ENCODE measurements at regions not wholly inside any gene's neighbourhood (a gene's known extent, or its start where the extent isn't known, plus 50 kb on each side); places are given as distances from the start of the nearest gene placed in this dataset.

DNA sequence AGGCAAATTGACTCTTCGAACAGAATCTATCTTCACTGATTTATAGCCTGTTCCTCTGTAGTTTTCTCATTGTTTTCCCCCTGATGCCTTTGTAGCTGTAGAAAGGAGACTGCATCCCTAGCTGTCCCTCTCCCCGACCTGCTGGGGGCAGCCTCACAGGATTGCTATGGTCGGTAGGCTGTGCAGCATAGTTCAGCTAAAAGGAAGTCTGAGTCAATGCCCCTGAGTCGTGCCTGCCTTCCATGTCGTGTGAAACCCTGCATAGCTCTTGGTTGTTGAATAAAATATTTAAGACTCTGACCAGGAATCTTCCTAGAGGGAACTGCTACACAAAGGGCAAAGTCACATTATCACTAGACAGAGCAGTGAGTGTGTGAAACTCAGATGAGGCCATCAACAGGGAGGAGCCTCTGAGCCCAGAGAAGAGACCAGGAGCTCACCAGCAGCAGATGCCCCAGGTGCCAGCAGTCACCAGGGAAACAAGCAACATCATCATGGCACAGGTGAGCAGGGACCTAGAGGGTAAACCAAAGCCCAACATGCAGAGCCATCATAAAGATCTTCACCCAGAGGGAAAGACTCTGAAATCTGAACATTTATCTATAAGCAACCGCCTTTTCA is 108.4 kb upstream of the NBEA start:
- Histone ChIP-seq H3K27me3 (no peaks in the 10 kb centered on the region), H3K27ac (no peak overlapping the region), H3K36me3 (no peaks in the 10 kb centered on the region), H3K9me3 (no peaks in the 10 kb centered on the region), H3K4me1 (no peaks in the 10 kb centered on the region), H3K4me3 (no peak overlapping the region)
- WGBS, 2 donors: 42 to 55% methylated on average over 4 to 6 of the region's 6 CpGs
- TF ChIP-seq, protein P1, sequence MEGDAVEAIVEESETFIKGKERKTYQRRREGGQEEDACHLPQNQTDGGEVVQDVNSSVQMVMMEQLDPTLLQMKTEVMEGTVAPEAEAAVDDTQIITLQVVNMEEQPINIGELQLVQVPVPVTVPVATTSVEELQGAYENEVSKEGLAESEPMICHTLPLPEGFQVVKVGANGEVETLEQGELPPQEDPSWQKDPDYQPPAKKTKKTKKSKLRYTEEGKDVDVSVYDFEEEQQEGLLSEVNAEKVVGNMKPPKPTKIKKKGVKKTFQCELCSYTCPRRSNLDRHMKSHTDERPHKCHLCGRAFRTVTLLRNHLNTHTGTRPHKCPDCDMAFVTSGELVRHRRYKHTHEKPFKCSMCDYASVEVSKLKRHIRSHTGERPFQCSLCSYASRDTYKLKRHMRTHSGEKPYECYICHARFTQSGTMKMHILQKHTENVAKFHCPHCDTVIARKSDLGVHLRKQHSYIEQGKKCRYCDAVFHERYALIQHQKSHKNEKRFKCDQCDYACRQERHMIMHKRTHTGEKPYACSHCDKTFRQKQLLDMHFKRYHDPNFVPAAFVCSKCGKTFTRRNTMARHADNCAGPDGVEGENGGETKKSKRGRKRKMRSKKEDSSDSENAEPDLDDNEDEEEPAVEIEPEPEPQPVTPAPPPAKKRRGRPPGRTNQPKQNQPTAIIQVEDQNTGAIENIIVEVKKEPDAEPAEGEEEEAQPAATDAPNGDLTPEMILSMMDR (IDR thresholded peaks at IDR 0.05): no peak
- TF ChIP-seq POLR2A (IDR thresholded peaks at IDR 0.05): no peak
- no peak for DNase-seq
- intact Hi-C loops (cut with DNase I): no loop called here

DNA sequence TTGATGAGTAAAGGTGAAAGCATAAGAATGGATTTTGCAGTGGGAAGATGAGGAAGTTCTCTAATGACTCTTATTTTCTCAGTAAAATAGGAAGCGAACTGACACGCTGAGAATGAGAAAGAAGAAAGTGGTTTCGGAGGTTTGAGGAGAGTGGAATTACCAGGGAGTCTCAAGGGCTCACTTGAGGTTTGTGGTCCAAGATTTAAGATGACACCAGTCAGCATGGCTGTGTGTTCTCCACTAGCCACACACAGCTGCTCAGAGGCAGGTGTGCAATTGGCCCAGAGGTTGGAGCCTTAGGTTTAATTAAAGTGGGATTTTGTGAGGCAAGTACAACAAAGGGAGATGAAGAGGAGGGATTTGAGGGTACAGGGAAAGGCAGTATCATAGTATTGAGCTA is 99.6 kb upstream of the NBEA start:
- Histone ChIP-seq H3K4me3 (no peak overlapping the region), H3K27me3 (no peaks in the 10 kb centered on the region), H3K4me1 (no peaks in the 10 kb centered on the region), H3K9me3 (no peaks in the 10 kb centered on the region), H3K27ac (no peak overlapping the region), H3K36me3 (no peaks in the 10 kb centered on the region)
- 64 to 81% methylated on average over 3 of the region's 3 CpGs for WGBS, 2 donors
- DNase-seq: no peak
- intact Hi-C loops (cut with DNase I): no loop called here
- no peak for TF ChIP-seq POLR2A (IDR thresholded peaks at IDR 0.05)
- TF ChIP-seq, protein P1 (IDR thresholded peaks at IDR 0.05): no peak

DNA sequence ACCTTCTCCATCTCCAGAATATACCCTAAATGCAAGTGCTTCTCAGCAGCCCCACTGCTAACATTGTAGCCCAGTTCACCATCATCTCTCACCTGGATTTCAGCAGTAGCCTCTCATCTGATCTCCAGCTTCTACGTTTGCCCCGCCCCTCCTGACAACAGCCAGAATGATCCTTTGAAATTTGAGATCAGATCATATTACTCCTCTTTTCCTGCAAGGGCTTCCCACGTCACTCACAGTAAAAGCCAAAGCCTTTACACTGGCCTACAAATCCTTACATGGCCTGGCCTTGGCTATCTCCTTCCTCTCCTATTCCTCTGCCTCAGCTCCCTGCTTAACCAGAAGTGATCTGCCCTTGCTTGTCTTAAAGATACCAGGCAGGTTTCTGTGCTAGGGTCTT is 94.3 kb upstream of the NBEA start:
- WGBS, 2 donors: 40 to 50% methylated on average over 3 of the region's 3 CpGs
- no peaks in the 10 kb centered on the region for H3K36me3 ChIP-seq
- TF ChIP-seq, protein P1 (IDR thresholded peaks at IDR 0.05): no peak
- TF ChIP-seq POLR2A (IDR thresholded peaks at IDR 0.05): no peak

DNA sequence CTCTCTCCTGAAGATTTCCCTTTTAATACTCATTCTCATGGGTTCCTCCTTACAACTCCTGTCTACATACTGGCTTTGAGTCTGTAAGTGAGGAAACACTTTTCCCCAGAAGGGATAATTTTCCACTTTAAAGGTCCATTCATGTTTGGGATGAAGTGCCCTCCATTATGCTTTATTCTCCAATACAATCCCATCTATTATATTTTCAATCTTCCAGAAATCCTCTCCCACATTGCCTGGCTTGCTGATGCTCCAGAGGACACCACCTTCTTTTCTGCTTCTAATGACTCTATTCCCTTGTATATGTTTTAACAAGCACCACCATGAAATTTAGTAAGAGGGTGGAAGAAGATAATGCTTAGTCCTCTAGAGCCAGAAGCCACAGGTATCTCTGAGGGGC is 92.7 kb upstream of the NBEA start:
- no peak for DNase-seq
- Histone ChIP-seq H3K27me3 (no peaks in the 10 kb centered on the region), H3K9me3 (no peaks in the 10 kb centered on the region), H3K4me3 (no peak overlapping the region), H3K36me3 (no peaks in the 10 kb centered on the region), H3K27ac (no peak overlapping the region), H3K4me1 (no peaks in the 10 kb centered on the region)
- TF ChIP-seq, protein P1 (IDR thresholded peaks at IDR 0.05): no peak
- TF ChIP-seq POLR2A (IDR thresholded peaks at IDR 0.05): no peak
- intact Hi-C loops (cut with DNase I): no loop called here

More for the DNA sequence above, 94.3 kb upstream of the NBEA start:
- no peaks in the 10 kb centered on the region for H3K9me3 ChIP-seq
- no peaks in the 10 kb centered on the region for H3K27me3 ChIP-seq
- H3K27ac ChIP-seq: no peak overlapping the region
- no peak for DNase-seq
- no peaks in the 10 kb centered on the region for H3K4me1 ChIP-seq
- intact Hi-C loops (cut with DNase I): no loop called here
- no peak overlapping the region for H3K4me3 ChIP-seq

DNA sequence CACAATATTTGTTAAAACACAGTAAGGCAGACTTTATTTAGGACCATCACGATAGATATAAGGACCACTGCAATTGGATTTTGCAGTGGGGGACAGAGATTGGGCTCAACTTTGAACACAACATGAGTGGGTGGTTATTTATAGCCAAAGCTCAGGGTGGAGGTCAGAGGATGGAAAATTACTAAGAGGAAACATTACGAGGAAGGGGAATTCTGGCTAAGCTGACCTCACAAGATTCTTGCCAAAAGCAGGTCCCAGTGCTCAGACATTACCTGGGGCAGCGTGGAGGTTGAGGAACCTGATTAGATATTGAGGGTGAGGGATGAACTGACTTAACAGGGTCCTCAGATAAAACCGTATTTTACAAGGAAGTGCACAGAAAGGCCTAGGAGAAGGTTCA is 88.9 kb upstream of the NBEA start:
- H3K4me3 ChIP-seq: no peak overlapping the region
- no peak for TF ChIP-seq POLR2A (IDR thresholded peaks at IDR 0.05)
- TF ChIP-seq, protein P1 (IDR thresholded peaks at IDR 0.05): no peak
- no peaks in the 10 kb centered on the region for H3K9me3 ChIP-seq
- H3K27ac ChIP-seq: no peak overlapping the region
- no peaks in the 10 kb centered on the region for H3K36me3 ChIP-seq
- intact Hi-C loops (cut with DNase I): no loop called here
- DNase-seq: no peak
- H3K27me3 ChIP-seq: no peaks in the 10 kb centered on the region
- no peaks in the 10 kb centered on the region for H3K4me1 ChIP-seq
- 57 to 66% methylated on average over 4 of the region's 4 CpGs for WGBS, 2 donors

Data from esophagus squamous epithelium (tissue), 5 donors.